ENCODE measurements at regions not wholly inside any gene's neighbourhood (a gene's known extent, or its start where the extent isn't known, plus 50 kb on each side); places are given as distances from the start of the nearest gene placed in this dataset.

GRCh38 chr2:145156199-145156598 lies 636.3 kb upstream of the ZEB2 start (continued):
- TF ChIP-seq HOXA7 (CRISPR knock-in tag; IDR thresholded peaks at IDR 0.05; ENCODE audit: borderline replicate concordance) (no peak), ZNF148 (tag by site-specific recombination; IDR thresholded peaks at IDR 0.05; ENCODE audit: borderline replicate concordance) (no peak), ZNF549 (tag by site-specific recombination; IDR thresholded peaks at IDR 0.05) (no peak)

DNA sequence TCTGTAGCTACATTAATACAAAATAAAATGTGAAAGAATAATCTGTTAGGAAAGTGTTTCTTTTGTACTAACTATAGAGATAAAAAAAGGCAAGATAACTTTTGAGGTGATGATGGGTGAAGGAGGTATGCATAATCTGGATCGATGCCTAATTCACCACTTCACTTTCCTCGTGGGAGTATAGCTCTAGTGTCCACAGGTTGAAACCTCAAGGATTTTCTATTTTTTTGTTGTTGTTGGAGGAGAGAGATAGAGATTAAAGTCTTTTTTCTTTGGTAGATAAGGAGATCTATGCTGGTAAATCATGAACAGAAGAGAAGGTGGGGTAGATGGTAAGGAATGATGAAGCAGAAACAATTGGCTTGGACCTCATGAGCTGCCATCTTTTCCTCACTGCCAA lies 635.3 kb upstream of the ZEB2 start:
- ChIA-PET POLR2A (no interaction called here), CTCF (no interaction called here)
- no peak overlapping the region for H3K4me3 ChIP-seq (ENCODE audit: low read depth, low read length)
- TF ChIP-seq ZEB2 (tag by site-specific recombination; IDR thresholded peaks at IDR 0.05), result no peak
- no peak for TF ChIP-seq ZBTB20 (tag by site-specific recombination; IDR thresholded peaks at IDR 0.05)
- TF ChIP-seq ZNF324 (tag by site-specific recombination; IDR thresholded peaks at IDR 0.05), result no peak
- no peaks in the 10 kb centered on the region for H3K9me3 ChIP-seq (ENCODE audit: control insufficient read depth, insufficient read depth, low read depth, low read length)
- no peaks in the 10 kb centered on the region for H3K36me3 ChIP-seq (ENCODE audit: control insufficient read depth in 2 of 2, insufficient read depth in 1 of 2, low read length in 2 of 2)
- H3K27ac ChIP-seq (ENCODE audit: extremely low read depth, low read depth, low read length), result no peak overlapping the region
- H3K4me1 ChIP-seq (ENCODE audit: control insufficient read depth, insufficient read depth, low read length), result no peaks in the 10 kb centered on the region

GRCh38 chr2:145154731-145155130 lies 634.8 kb upstream of the ZEB2 start:
- H3K4me1 ChIP-seq (ENCODE audit: control insufficient read depth, insufficient read depth, low read length), result no peaks in the 10 kb centered on the region
- no peak overlapping the region for H3K4me3 ChIP-seq (ENCODE audit: low read depth, low read length)
- no peaks in the 10 kb centered on the region for H3K36me3 ChIP-seq (ENCODE audit: control insufficient read depth in 2 of 2, insufficient read depth in 1 of 2, low read length in 2 of 2)
- CTCF ChIA-PET, result no interaction called here
- POLR2A ChIA-PET, result interaction anchor here (0.6 kb wide), 1 partner anchor 35 kb away, joined by 4 read pairs; no protein-coding TSS in a partner anchor
- no peak overlapping the region for H3K27ac ChIP-seq (ENCODE audit: extremely low read depth, low read depth, low read length)
- TF ChIP-seq ZSCAN5A (tag by site-specific recombination; IDR thresholded peaks at IDR 0.05) (no peak), ZBTB8A (tag by site-specific recombination; IDR thresholded peaks at IDR 0.05) (no peak), FEZF1 (tag by site-specific recombination; IDR thresholded peaks at IDR 0.05) (no peak), ZBTB49 (tag by site-specific recombination; IDR thresholded peaks at IDR 0.05; ENCODE audit: low read depth) (no peak), ZNF626 (tag by site-specific recombination; IDR thresholded peaks at IDR 0.05) (no peak), ZNF174 (tag by site-specific recombination; IDR thresholded peaks at IDR 0.05) (no peak), ZNF768 (tag by site-specific recombination; IDR thresholded peaks at IDR 0.05) (no peak), ZNF335 (tag by site-specific recombination; conservative IDR thresholded peaks at IDR 0.05) (no peak), GLIS1 (tag by site-specific recombination; IDR thresholded peaks at IDR 0.05) (no peak), ZNF280C (tag by site-specific recombination; IDR thresholded peaks at IDR 0.05) (no peak), ZNF292 (tag by site-specific recombination; IDR thresholded peaks at IDR 0.05; ENCODE audit: borderline replicate concordance, low read depth) (no peak)
- TF ChIP-seq, protein P1, sequence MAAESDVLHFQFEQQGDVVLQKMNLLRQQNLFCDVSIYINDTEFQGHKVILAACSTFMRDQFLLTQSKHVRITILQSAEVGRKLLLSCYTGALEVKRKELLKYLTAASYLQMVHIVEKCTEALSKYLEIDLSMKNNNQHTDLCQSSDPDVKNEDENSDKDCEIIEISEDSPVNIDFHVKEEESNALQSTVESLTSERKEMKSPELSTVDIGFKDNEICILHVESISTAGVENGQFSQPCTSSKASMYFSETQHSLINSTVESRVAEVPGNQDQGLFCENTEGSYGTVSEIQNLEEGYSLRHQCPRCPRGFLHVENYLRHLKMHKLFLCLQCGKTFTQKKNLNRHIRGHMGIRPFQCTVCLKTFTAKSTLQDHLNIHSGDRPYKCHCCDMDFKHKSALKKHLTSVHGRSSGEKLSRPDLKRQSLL (tag by site-specific recombination; IDR thresholded peaks at IDR 0.05), result no peak
- H3K9me3 ChIP-seq (ENCODE audit: control insufficient read depth, insufficient read depth, low read depth, low read length), result no peaks in the 10 kb centered on the region

Data from HEK293 (cell line).